ENCODE measurements at regions not wholly inside any gene's neighbourhood (a gene's known extent, or its start where the extent isn't known, plus 50 kb on each side); places are given as distances from the start of the nearest gene placed in this dataset.
"Not testable (repeated sequence)": the region's sequence is repeated elsewhere in the genome, so short reads cannot be mapped to it uniquely, and the experiment has no call there.

GRCh38 chr3:106485217-106485616 is 616.4 kb upstream of the CBLB start:
- no peak for DNase-seq (ENCODE audit: low read depth)
- TF ChIP-seq, protein P1, sequence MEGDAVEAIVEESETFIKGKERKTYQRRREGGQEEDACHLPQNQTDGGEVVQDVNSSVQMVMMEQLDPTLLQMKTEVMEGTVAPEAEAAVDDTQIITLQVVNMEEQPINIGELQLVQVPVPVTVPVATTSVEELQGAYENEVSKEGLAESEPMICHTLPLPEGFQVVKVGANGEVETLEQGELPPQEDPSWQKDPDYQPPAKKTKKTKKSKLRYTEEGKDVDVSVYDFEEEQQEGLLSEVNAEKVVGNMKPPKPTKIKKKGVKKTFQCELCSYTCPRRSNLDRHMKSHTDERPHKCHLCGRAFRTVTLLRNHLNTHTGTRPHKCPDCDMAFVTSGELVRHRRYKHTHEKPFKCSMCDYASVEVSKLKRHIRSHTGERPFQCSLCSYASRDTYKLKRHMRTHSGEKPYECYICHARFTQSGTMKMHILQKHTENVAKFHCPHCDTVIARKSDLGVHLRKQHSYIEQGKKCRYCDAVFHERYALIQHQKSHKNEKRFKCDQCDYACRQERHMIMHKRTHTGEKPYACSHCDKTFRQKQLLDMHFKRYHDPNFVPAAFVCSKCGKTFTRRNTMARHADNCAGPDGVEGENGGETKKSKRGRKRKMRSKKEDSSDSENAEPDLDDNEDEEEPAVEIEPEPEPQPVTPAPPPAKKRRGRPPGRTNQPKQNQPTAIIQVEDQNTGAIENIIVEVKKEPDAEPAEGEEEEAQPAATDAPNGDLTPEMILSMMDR (IDR thresholded peaks at IDR 0.05; ENCODE audit: control insufficient read depth, extremely low read depth, insufficient read depth): no peak
- H3K4me3 ChIP-seq (ENCODE audit: low read depth, low read length): no peak overlapping the region

- no peak overlapping the region for H3K4me3 ChIP-seq (ENCODE audit: low read depth, low read length)
- TF ChIP-seq, protein P1 (IDR thresholded peaks at IDR 0.05; ENCODE audit: control insufficient read depth, extremely low read depth, insufficient read depth): no peak
- DNase-seq (ENCODE audit: low read depth): no peak
Measured at GRCh38 chr3:106485802-106486201, 617.0 kb upstream of the CBLB start.

DNA sequence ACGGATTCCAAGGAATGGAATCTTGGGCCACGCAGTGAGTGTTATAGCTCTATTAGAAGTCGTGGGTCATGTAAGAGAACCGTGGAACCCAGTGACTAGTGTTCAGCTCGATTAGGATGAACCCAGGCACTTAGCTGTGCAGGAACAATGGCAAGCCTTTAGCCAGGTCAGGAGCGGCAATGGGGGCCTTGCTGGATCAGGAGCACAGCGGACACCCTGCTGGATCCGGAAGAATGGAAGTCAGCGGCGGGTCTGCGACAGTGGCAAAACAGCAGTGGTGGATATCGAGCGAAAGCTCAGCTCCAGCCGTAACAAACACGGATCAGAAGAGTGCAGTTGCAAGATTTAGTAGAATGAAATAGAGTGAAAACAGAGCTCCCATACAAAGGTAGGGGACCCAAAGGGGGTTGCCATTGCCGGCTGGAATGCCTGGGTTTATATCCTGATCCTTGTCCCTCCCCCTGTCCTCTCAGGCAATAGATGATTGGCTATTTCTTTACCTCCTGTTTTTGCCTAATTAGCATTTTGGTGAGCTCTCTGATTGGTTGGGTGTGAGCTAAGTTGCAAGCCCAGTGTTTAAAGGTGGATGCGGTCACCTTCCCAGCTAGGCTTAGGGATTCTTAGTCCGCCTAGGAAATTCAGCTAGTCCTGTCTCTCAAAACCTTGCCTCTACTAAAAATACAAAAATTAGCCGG is 618.3 kb upstream of the CBLB start:
- DNase-seq (ENCODE audit: low read depth); H3K4me3 ChIP-seq (ENCODE audit: low read depth, low read length): not testable (repeated sequence)

DNA sequence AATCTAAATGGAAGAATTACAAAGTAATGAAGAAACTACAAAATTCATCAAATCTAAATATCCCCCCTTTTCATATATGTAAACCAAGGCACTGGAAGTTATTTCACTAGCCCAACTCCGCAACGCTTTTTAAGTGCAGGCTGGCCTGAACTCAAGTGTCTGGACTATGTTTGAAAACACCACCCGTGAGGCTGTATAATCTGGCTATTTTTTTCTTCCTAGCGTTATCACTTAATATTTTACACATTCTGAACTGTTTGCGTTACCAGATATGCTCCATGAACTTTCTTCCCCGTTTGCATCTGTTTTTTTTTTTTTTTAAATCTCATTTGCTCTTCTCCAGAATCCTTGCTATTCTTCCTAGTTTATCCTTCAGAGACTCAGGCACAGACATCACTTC is 619.5 kb upstream of the CBLB start:
- TF ChIP-seq, protein P1 (IDR thresholded peaks at IDR 0.05; ENCODE audit: control insufficient read depth, extremely low read depth, insufficient read depth): no peak
- no peak for DNase-seq (ENCODE audit: low read depth)

DNA sequence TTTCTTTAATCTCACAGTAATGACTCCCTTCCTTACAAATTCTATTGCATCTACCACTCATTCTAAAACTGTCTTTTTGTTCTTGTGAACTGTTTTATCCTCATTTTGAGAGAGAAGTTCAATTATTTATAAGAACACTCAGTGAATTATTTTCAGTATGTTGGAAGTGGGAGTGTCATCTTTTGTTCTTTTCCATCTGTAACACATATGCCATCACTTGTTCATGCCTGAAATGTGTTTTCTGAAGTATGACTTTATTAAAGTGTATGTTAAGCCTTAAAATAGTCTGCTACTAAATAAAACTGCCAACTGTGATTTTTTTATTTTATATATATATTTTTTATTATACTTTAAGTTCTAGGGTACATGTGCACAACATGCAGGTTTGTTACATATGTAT is 623.0 kb upstream of the CBLB start:
- TF ChIP-seq, protein P1 (IDR thresholded peaks at IDR 0.05; ENCODE audit: control insufficient read depth, extremely low read depth, insufficient read depth): no peak
- no peak overlapping the region for H3K4me3 ChIP-seq (ENCODE audit: low read depth, low read length)
- DNase-seq (ENCODE audit: low read depth): no peak

More for the DNA sequence above, 619.5 kb upstream of the CBLB start:
- H3K4me3 ChIP-seq (ENCODE audit: low read depth, low read length): no peak overlapping the region

DNA sequence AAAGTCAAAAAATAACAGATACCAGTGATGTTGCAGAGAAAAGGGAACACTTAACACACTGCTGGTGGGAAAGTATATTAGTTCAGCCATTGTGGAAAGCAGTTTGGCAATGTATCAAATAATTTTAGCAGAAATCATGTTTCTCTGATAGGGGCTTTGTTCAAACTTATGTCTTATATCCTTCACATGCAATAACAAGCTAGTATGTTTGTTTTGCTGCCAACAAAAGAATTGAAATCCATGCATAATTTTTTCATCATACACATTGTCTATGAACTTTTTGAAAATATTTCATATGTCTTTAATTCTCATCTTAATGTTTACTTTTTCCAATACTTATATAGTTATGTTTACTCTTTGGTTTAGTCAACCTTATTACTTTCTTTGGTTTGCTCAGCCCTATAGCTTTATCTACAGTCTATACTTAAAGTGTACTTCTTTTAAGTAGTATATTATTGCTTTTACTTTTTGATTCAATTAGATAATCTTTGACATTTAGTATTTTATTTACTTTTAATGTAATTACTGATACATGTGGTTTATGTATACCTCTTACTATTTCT is 639.6 kb upstream of the CBLB start:
- TF ChIP-seq, protein P1 (IDR thresholded peaks at IDR 0.05; ENCODE audit: control insufficient read depth, extremely low read depth, insufficient read depth): no peak
- no peak for DNase-seq (ENCODE audit: low read depth)
- H3K4me3 ChIP-seq (ENCODE audit: low read depth, low read length): no peak overlapping the region

DNA sequence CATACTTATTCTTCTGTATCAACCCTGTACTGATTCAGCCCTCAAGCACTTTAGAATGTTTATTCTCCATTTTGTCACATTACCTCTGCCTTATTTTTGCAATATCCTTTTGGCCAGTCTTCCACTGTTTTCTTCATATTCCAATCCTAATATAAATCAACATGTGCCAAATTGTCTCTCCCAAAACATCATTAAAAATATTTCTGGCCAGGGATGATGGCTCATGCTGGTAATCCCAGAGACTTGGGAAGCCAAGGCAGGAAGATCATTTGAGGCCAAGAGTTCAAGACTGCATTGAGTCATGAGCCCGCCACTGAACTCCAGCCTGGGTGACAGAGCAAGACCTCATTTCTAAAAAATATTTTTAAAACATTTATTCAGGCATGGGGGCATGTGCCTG is 641.4 kb upstream of the CBLB start:
- no peak for DNase-seq (ENCODE audit: low read depth)

More for the DNA sequence above, 641.4 kb upstream of the CBLB start:
- H3K4me3 ChIP-seq (ENCODE audit: low read depth, low read length): no peak overlapping the region
- TF ChIP-seq, protein P1 (IDR thresholded peaks at IDR 0.05; ENCODE audit: control insufficient read depth, extremely low read depth, insufficient read depth): no peak

All from LNCaP clone FGC (cell line).